Peyer's patch (tissue), 4 donors: ENCODE measurements at regions not wholly inside any gene's neighbourhood (a gene's known extent, or its start where the extent isn't known, plus 50 kb on each side); places are given as distances from the start of the nearest gene placed in this dataset.

Experiments used
- POLR2A ChIP-seq, 2 donors: fragments of 450-650 bp; IDR thresholded peaks; one replicate each; pipeline ENCODE4 v1.5.1; 2017; ENCODE audit warnings: antibody characterized with exemption in 2 of 2, mild to moderate bottlenecking in 2 of 2, moderate library complexity in 2 of 2
- TF ChIP-seq, protein P1 (sequence below), 6 experiments: fragments of 450-650 bp in 4 of 6; fragments of 200-600 bp in 2 of 6; sonication (generic) in 1 of 6; IDR thresholded peaks; one replicate each; pipeline ENCODE4 v1.5.1; 2017 to 2019; ENCODE audit warnings: antibody characterized with exemption in 6 of 6, mild to moderate bottlenecking in 3 of 6, moderate library complexity in 1 of 6

DNA sequence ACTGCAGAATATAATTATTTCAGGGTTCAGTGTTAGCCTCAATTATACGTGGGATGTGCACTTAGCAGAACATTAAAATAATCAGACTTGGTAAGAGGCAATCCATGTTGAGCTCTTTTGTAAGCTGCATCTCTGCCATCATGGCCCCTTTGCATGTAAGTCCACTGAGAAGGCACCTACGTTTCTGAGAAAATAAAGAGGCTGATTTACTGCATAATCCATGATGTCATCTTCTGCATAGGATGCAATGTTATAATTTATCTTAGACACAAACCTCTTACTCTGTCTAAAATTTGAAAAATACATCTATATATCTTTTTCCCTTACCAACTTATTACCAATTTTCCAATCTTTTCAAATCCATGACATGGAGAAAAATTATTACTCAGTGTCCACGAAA lies 1294.7 kb downstream of the ZPLD1 start:
- TF ChIP-seq, protein P1, sequence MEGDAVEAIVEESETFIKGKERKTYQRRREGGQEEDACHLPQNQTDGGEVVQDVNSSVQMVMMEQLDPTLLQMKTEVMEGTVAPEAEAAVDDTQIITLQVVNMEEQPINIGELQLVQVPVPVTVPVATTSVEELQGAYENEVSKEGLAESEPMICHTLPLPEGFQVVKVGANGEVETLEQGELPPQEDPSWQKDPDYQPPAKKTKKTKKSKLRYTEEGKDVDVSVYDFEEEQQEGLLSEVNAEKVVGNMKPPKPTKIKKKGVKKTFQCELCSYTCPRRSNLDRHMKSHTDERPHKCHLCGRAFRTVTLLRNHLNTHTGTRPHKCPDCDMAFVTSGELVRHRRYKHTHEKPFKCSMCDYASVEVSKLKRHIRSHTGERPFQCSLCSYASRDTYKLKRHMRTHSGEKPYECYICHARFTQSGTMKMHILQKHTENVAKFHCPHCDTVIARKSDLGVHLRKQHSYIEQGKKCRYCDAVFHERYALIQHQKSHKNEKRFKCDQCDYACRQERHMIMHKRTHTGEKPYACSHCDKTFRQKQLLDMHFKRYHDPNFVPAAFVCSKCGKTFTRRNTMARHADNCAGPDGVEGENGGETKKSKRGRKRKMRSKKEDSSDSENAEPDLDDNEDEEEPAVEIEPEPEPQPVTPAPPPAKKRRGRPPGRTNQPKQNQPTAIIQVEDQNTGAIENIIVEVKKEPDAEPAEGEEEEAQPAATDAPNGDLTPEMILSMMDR (IDR thresholded peaks at IDR 0.05) = no peak
- no peak for TF ChIP-seq POLR2A (IDR thresholded peaks at IDR 0.05)
